ENCODE measurements at regions not wholly inside any gene's neighbourhood (a gene's known extent, or its start where the extent isn't known, plus 50 kb on each side); places are given as distances from the start of the nearest gene placed in this dataset.

- DNase-seq: no peak
- no peaks in the 10 kb centered on the region for H3K4me1 ChIP-seq
- intact Hi-C loops (cut with DNase I; ENCODE audit: low total_unique reads): no loop called here
- H3K27ac ChIP-seq: no peak overlapping the region
- no peak for TF ChIP-seq POLR2A (IDR thresholded peaks at IDR 0.05)
- TF ChIP-seq, protein P1, sequence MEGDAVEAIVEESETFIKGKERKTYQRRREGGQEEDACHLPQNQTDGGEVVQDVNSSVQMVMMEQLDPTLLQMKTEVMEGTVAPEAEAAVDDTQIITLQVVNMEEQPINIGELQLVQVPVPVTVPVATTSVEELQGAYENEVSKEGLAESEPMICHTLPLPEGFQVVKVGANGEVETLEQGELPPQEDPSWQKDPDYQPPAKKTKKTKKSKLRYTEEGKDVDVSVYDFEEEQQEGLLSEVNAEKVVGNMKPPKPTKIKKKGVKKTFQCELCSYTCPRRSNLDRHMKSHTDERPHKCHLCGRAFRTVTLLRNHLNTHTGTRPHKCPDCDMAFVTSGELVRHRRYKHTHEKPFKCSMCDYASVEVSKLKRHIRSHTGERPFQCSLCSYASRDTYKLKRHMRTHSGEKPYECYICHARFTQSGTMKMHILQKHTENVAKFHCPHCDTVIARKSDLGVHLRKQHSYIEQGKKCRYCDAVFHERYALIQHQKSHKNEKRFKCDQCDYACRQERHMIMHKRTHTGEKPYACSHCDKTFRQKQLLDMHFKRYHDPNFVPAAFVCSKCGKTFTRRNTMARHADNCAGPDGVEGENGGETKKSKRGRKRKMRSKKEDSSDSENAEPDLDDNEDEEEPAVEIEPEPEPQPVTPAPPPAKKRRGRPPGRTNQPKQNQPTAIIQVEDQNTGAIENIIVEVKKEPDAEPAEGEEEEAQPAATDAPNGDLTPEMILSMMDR (IDR thresholded peaks at IDR 0.05): no peak
- no peaks in the 10 kb centered on the region for H3K36me3 ChIP-seq
- no peaks in the 10 kb centered on the region for H3K27me3 ChIP-seq
- no peaks in the 10 kb centered on the region for H3K9me3 ChIP-seq
- no peak overlapping the region for H3K4me3 ChIP-seq
These were observed 118.9 kb upstream of the NHSL1 start for GRCh38 chr6:138618168-138618567.

DNA sequence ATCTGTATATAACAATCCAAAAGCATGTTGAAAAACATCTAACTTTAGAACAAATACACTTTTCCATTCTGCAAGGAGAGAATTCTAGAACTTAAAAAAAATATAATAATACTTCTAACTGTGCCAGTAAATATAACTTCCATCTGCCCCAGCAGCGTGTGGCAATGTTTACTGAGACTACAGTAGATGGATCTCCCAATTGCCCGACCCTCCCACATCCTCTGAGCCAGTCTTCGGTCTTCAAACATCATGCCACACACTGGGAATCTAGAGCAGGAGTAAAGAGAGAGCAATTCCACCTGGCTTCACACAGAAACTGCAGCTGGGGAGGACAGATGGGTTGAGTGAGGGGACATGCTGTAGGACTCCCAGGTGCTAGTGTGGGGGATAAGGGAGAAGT, 121.3 kb upstream of the NHSL1 start:
- Histone ChIP-seq H3K27ac (no peak overlapping the region), H3K27me3 (no peaks in the 10 kb centered on the region), H3K9me3 (no peaks in the 10 kb centered on the region), H3K4me3 (no peak overlapping the region), H3K36me3 (no peaks in the 10 kb centered on the region), H3K4me1 (no peaks in the 10 kb centered on the region)
- intact Hi-C loops (cut with DNase I; ENCODE audit: low total_unique reads): no loop called here
- no peak for DNase-seq
- TF ChIP-seq POLR2A (IDR thresholded peaks at IDR 0.05): no peak
- TF ChIP-seq, protein P1 (IDR thresholded peaks at IDR 0.05): no peak

DNA sequence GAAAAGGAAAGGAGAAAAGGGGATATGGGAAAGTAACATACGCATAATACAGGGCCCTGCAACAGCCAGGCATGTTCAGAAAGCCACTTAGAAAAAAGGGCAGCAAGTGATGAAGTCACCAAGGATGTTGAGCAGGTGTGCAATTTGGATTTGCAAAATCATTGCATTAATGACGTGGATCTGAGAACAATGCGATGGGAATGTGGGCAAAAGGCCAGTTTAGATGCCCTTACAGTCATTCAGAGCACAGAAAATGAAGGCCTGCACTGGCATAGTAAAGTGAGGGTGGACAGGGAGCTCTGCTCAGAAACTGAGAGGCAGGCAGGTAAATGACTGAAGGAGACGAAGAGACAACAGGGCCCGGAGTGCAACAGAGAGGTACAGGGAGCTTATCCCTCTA, 123.7 kb upstream of the NHSL1 start:
- Histone ChIP-seq H3K4me1 (no peaks in the 10 kb centered on the region), H3K27me3 (no peaks in the 10 kb centered on the region), H3K27ac (no peak overlapping the region), H3K36me3 (no peaks in the 10 kb centered on the region), H3K9me3 (no peaks in the 10 kb centered on the region), H3K4me3 (no peak overlapping the region)
- no peak for DNase-seq
- TF ChIP-seq, protein P1 (IDR thresholded peaks at IDR 0.05): no peak
- TF ChIP-seq POLR2A (IDR thresholded peaks at IDR 0.05): no peak
- intact Hi-C loops (cut with DNase I; ENCODE audit: low total_unique reads): no loop called here

GRCh38 chr6:138631566-138631965, 132.3 kb upstream of the NHSL1 start:
- Histone ChIP-seq H3K27ac (no peak overlapping the region), H3K36me3 (no peaks in the 10 kb centered on the region), H3K9me3 (peaks cover 0 to 5% of the 10 kb centered on the region in 2 donors), H3K27me3 (no peaks in the 10 kb centered on the region), H3K4me1 (no peaks in the 10 kb centered on the region), H3K4me3 (no peak overlapping the region)
- DNase-seq: no peak
- TF ChIP-seq POLR2A (IDR thresholded peaks at IDR 0.05): no peak
- TF ChIP-seq, protein P1 (IDR thresholded peaks at IDR 0.05): no peak
- intact Hi-C loops (cut with DNase I; ENCODE audit: low total_unique reads): no loop called here

- no peak for DNase-seq
- TF ChIP-seq, protein P1 (IDR thresholded peaks at IDR 0.05): no peak
- TF ChIP-seq POLR2A (IDR thresholded peaks at IDR 0.05): no peak
- Histone ChIP-seq H3K27me3 (no peaks in the 10 kb centered on the region), H3K9me3 (peaks cover 0 to 4% of the 10 kb centered on the region in 2 donors), H3K4me3 (no peak overlapping the region), H3K4me1 (no peaks in the 10 kb centered on the region), H3K36me3 (no peaks in the 10 kb centered on the region), H3K27ac (no peak overlapping the region)
- intact Hi-C loops (cut with DNase I; ENCODE audit: low total_unique reads): no loop called here
These were observed 135.7 kb upstream of the CCDC28A start for GRCh38 chr6:138637822-138638221.

Data from uterus (tissue), 3 donors.